AML-193 (cell line): ENCODE measurements at regions not wholly inside any gene's neighbourhood (a gene's known extent, or its start where the extent isn't known, plus 50 kb on each side); places are given as distances from the start of the nearest gene placed in this dataset.
A peak's percentile ranks its signal among the peaks of the same experiment; 100 is the strongest.

ENCODE experiments used
- DNase-seq, 2 experiments: peaks; one replicate each; lab custom pipeline; 2025; lab: John Stamatoyannopoulos, UW

GRCh38 chr5:174336479-174336878 is 291.0 kb downstream of the NSG2 start:
- no peak for DNase-seq

GRCh38 chr5:174337276-174338184 is 292.0 kb downstream of the NSG2 start:
- DNase-seq = no peak

GRCh38 chr5:174338185-174339010 is 292.9 kb downstream of the NSG2 start:
- no peak for DNase-seq

- no peak for DNase-seq
Measured at GRCh38 chr5:174339130-174339529, 293.6 kb downstream of the NSG2 start.

GRCh38 chr5:174340226-174340625 is 294.7 kb downstream of the NSG2 start:
- DNase-seq = no peak

- no peak for DNase-seq
Measured at GRCh38 chr5:174342696-174343095, 297.2 kb downstream of the NSG2 start.

GRCh38 chr5:174343826-174344225 is 298.3 kb downstream of the NSG2 start:
- DNase-seq = no peak

- DNase-seq = no peak
Measured at GRCh38 chr5:174344335-174344734, 298.8 kb downstream of the NSG2 start.

GRCh38 chr5:174347183-174347582 is 301.7 kb downstream of the NSG2 start:
- DNase-seq = no peak

- DNase-seq = no peak
Measured at GRCh38 chr5:174348311-174348981, 302.9 kb downstream of the NSG2 start.

- no peak for DNase-seq
Measured at GRCh38 chr5:174352681-174353080, 307.2 kb downstream of the NSG2 start.

GRCh38 chr5:174354571-174354970 is 309.1 kb downstream of the NSG2 start:
- no peak for DNase-seq

GRCh38 chr5:174355208-174355612 is 309.7 kb downstream of the NSG2 start:
- peak; percentile 2 to 4 for DNase-seq

- DNase-seq = no peak
Measured at GRCh38 chr5:174355995-174356394, 310.5 kb downstream of the NSG2 start.

GRCh38 chr5:174356536-174356935 is 311.0 kb downstream of the NSG2 start:
- DNase-seq = no peak

GRCh38 chr5:174358276-174358675 is 312.8 kb downstream of the NSG2 start:
- no peak for DNase-seq

GRCh38 chr5:174359071-174359470 is 313.6 kb downstream of the NSG2 start:
- no peak for DNase-seq

- DNase-seq = no peak
Measured at GRCh38 chr5:174362514-174362913, 317.0 kb downstream of the NSG2 start.

GRCh38 chr5:174363934-174364333 is 318.4 kb downstream of the NSG2 start:
- no peak for DNase-seq

GRCh38 chr5:174364676-174365075 is 319.2 kb downstream of the NSG2 start:
- no peak for DNase-seq

- DNase-seq = no peak
Measured at GRCh38 chr5:174371600-174372094, 326.1 kb downstream of the NSG2 start.

- no peak for DNase-seq
Measured at GRCh38 chr5:174374206-174374605, 328.7 kb downstream of the NSG2 start.
